A673 (cell line): ENCODE measurements at regions not wholly inside any gene's neighbourhood (a gene's known extent, or its start where the extent isn't known, plus 50 kb on each side); places are given as distances from the start of the nearest gene placed in this dataset.

Experiments
- BruUV-seq: library from RNA; stranded (reverse); fragments of 400-500 nt; replicated peaks from 2 replicates; lab custom pipeline; 2021; lab: Mats Ljungman, UMichigan
- CTCF ChIA-PET: fragments of 300-600 bp; sonication (Branson Sonifier 250); formaldehyde crosslinking; loops from one replicate; lab custom pipeline; 2022; ENCODE audit warnings: antibody characterized with exemption; lab: Charles Lee
- POLR2A ChIA-PET: fragments of 300-600 bp; sonication (Branson Sonifier 250); formaldehyde crosslinking; loops from one replicate; lab custom pipeline; 2022; ENCODE audit warnings: antibody characterized with exemption; ENCODE audit not compliant: low non-redundant PET; lab: Charles Lee
- DNase-seq: peaks from one replicate; pipeline ENCODE4 v3.0.0-alpha.2; 2015; ENCODE audit warnings: low spot score
- H3K27ac ChIP-seq: fragments of 200-600 bp; sonication (generic); 2 replicates; pipeline ENCODE4 v1.5.1; 2016; ENCODE audit warnings: mixed run types, low read depth, mild to moderate bottlenecking, mixed read lengths, antibody characterized with exemption, low read length; ENCODE audit not compliant: poor library complexity, severe bottlenecking
- H3K27me3 ChIP-seq: fragments of 200-600 bp; sonication (generic); replicated peaks from 2 replicates; pipeline ENCODE4 v1.6.1; 2017; ENCODE audit warnings: mixed run types, low read depth, mild to moderate bottlenecking, mixed read lengths, antibody characterized with exemption, low read length; ENCODE audit not compliant: insufficient read depth, poor library complexity
- H3K36me3 ChIP-seq: fragments of 200-600 bp; sonication (generic); 2 replicates; pipeline ENCODE4 v1.6.1; 2016; ENCODE audit warnings: mixed run types, mild to moderate bottlenecking, mixed read lengths, antibody characterized with exemption, low read length; ENCODE audit not compliant: insufficient read depth, poor library complexity, severe bottlenecking
- H3K4me1 ChIP-seq: fragments of 200-600 bp; sonication (generic); 2 replicates; pipeline ENCODE4 v1.6.1; 2017; ENCODE audit warnings: mixed run types, mild to moderate bottlenecking, mixed read lengths, antibody characterized with exemption, low read length; ENCODE audit not compliant: insufficient read depth, poor library complexity, severe bottlenecking
- H3K4me3 ChIP-seq: fragments of 200-600 bp; sonication (generic); 2 replicates; pipeline ENCODE4 v1.5.1; 2016; ENCODE audit warnings: low read depth, mixed run types, mild to moderate bottlenecking, mixed read lengths, low read length; ENCODE audit not compliant: poor library complexity, severe bottlenecking
- H3K9me3 ChIP-seq: fragments of 200-600 bp; sonication (generic); 2 replicates; pipeline ENCODE4 v1.6.1; 2016; ENCODE audit warnings: mixed run types, low read depth, mild to moderate bottlenecking, mixed read lengths, antibody characterized with exemption, low read length; ENCODE audit not compliant: poor library complexity, severe bottlenecking
- EZH2 ChIP-seq: fragments of 200-600 bp; sonication (generic); IDR thresholded peaks from 2 replicates; pipeline ENCODE4 v1.6.1; 2017; ENCODE audit warnings: borderline replicate concordance, low read depth, mild to moderate bottlenecking, mixed read lengths, antibody characterized with exemption, low read length; ENCODE audit not compliant: poor library complexity, severe bottlenecking
- intact Hi-C: fragments of 100-400 bp; cut with micrococcal nuclease; formaldehyde crosslinking; loops from one replicate; pipeline ENCODE4 v1.10.0; 2022; ENCODE audit not compliant: unreplicated experiment
- TF ChIP-seq, protein P1 (sequence below): fragments of 300-800, 200-600 bp; sonication (generic); conservative IDR thresholded peaks from 2 replicates; pipeline ENCODE4 v1.5.1; 2017; ENCODE audit warnings: low read depth, mild to moderate bottlenecking, antibody characterized with exemption, low read length, moderate library complexity, mixed read lengths

DNA sequence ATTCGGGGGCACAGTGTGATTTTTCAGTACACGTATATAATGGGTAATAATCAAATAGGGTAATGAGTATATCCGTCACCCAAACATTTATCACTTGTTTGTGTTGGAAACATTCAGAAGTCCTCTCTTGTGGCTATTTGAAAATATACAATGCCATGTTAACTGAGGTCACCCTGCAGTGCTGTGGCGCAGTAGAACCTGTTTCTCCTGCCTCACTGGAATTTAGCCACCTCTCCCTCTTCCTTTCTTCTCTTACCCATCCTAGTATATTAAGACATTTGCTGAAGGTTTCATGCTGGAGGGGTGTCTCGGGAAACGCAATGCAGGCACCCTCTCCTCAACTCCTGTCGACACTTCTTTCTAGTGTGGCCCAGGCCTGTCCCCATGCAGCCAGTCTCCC is 425.3 kb upstream of the MKI67 start:
- Histone ChIP-seq H3K4me1 (no peaks in the 10 kb centered on the region), H3K27me3 (peaks cover 18% of the 10 kb centered on the region), H3K27ac (no peak overlapping the region), H3K9me3 (no peaks in the 10 kb centered on the region), H3K4me3 (no peak overlapping the region), H3K36me3 (no peaks in the 10 kb centered on the region)
- BruUV-seq = no TSS peak
- DNase-seq = no peak
- POLR2A ChIA-PET = no interaction called here
- intact Hi-C loops = no loop called here
- CTCF ChIA-PET = no interaction called here
- TF ChIP-seq, protein P1, sequence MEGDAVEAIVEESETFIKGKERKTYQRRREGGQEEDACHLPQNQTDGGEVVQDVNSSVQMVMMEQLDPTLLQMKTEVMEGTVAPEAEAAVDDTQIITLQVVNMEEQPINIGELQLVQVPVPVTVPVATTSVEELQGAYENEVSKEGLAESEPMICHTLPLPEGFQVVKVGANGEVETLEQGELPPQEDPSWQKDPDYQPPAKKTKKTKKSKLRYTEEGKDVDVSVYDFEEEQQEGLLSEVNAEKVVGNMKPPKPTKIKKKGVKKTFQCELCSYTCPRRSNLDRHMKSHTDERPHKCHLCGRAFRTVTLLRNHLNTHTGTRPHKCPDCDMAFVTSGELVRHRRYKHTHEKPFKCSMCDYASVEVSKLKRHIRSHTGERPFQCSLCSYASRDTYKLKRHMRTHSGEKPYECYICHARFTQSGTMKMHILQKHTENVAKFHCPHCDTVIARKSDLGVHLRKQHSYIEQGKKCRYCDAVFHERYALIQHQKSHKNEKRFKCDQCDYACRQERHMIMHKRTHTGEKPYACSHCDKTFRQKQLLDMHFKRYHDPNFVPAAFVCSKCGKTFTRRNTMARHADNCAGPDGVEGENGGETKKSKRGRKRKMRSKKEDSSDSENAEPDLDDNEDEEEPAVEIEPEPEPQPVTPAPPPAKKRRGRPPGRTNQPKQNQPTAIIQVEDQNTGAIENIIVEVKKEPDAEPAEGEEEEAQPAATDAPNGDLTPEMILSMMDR = no peak
- TF ChIP-seq EZH2 = no peak

DNA sequence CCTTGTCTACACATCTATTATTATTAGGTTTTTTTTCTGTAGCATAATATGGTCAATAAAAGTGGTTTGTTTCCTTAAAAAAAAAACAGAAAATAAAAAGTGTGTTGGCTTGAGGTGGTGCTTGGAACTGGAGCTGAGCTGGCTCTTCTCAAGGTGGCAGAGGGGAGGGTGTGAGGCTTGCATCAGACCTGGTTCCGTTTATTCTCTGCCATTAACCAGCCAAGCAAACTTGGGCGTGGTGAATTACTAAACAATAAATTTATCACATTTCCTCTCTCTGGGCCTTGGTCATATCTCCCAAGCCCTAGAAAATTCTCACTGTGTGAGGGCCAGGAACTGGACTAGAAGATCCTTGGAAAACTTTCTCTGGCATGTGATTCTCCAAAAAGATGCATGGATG is 427.5 kb upstream of the MKI67 start:
- ChIA-PET POLR2A (no interaction called here), CTCF (no interaction called here)
- no peak for DNase-seq
- intact Hi-C loops = no loop called here
- Histone ChIP-seq H3K9me3 (no peaks in the 10 kb centered on the region), H3K27me3 (peaks cover 26% of the 10 kb centered on the region), H3K36me3 (no peaks in the 10 kb centered on the region), H3K27ac (no peak overlapping the region), H3K4me1 (no peaks in the 10 kb centered on the region), H3K4me3 (no peak overlapping the region)
- no TSS peak for BruUV-seq
- no peak for TF ChIP-seq EZH2
- TF ChIP-seq, protein P1 = no peak

DNA sequence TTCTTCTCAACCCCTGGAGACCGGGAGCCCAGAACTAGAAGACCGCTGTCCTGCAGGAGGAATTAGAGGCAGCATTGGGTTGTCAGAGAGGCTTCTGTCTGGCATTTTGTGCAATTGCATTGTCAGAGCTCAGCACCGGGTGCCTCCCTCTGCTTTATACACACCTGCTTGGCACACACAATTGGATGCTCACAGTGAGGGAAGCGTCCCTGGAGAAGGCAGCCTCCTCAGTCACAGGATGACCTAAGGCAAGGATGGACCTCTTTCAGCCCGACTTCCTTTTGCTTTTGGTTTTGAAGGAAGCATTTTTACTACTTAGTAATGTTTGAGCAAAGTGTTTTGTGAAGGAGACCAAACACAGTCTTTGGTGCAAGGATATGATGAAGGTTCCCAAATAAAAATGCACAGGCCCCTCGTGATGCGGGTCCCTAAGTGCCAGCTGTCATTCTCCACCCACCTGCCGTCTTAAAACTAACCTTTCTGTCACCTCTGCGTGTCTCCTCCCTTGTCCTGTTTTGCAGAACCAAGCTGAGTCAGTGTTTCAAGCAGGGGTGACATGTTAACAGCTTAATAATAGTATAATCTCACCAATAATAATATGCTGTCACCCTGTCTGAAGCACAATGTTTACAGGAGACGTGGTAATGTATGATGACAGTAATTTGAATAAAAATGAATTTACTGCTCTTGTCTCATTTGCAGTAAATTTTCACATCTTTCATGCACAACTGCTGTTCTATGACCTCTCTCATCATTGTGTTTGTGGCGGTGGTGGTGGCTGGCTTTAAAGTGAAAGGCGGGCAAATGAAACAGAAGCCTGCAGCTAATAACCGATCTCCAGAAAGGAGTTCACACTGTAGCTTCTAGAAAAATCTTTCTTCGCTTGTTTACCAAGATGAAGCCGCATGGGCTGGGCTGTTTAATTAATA is 430.2 kb upstream of the MKI67 start:
- no TSS peak for BruUV-seq
- Histone ChIP-seq H3K27ac (no peak overlapping the region), H3K27me3 (peaks cover 26% of the 10 kb centered on the region), H3K36me3 (no peaks in the 10 kb centered on the region), H3K4me3 (no peak overlapping the region), H3K4me1 (no peaks in the 10 kb centered on the region), H3K9me3 (no peaks in the 10 kb centered on the region)
- ChIA-PET CTCF (no interaction called here), POLR2A (no interaction called here)
- no peak for DNase-seq
- intact Hi-C loops = no loop called here
- no peak for TF ChIP-seq EZH2
- TF ChIP-seq, protein P1 = no peak
